Liver (tissue), 3 donors: ENCODE measurements at regions not wholly inside any gene's neighbourhood (a gene's known extent, or its start where the extent isn't known, plus 50 kb on each side); places are given as distances from the start of the nearest gene placed in this dataset.

Experiments used
- JUND ChIP-seq, 2 donors: IDR thresholded peaks; 2 replicates each; pipeline ENCODE4 v1.6.1; 2016; ENCODE audit warnings: antibody characterized with exemption in 2 of 2
- RAD21 ChIP-seq, 2 donors: IDR thresholded peaks; 2 replicates each; pipeline ENCODE4 v1.6.1; 2016; ENCODE audit warnings: antibody characterized with exemption in 2 of 2, mild to moderate bottlenecking in 2 of 2
- REST ChIP-seq: IDR thresholded peaks from 2 replicates; pipeline ENCODE4 v1.6.1; 2016; ENCODE audit warnings: antibody characterized with exemption, mild to moderate bottlenecking
- SP1 ChIP-seq: IDR thresholded peaks from 2 replicates; pipeline ENCODE4 v1.6.1; 2018; ENCODE audit warnings: antibody characterized with exemption, mild to moderate bottlenecking
- TAF1 ChIP-seq: conservative IDR thresholded peaks from 2 replicates; pipeline ENCODE4 v1.6.1; 2016; ENCODE audit warnings: antibody characterized with exemption, mild to moderate bottlenecking
- YY1 ChIP-seq: IDR thresholded peaks from 2 replicates; pipeline ENCODE4 v1.6.1; 2016; ENCODE audit warnings: antibody characterized with exemption, mild to moderate bottlenecking
- TF ChIP-seq, protein P1 (sequence below): fragments of 150-350 bp; IDR thresholded peaks from 2 replicates; pipeline ENCODE4 v1.5.1; 2017; ENCODE audit warnings: improper control_type of control experiment, low read depth, low read length; ENCODE audit not compliant: missing input control
- TF ChIP-seq, protein P2 (sequence below): IDR thresholded peaks from 2 replicates; pipeline ENCODE4 v1.6.1; 2016; ENCODE audit warnings: antibody characterized with exemption
- TF ChIP-seq, protein P3 (sequence below): IDR thresholded peaks from 2 replicates; pipeline ENCODE4 v1.6.1; 2016; ENCODE audit warnings: antibody characterized with exemption
- donor health status: healthy.
- donor health status: healthy.

GRCh38 chr5:13346401-13346800 lies 598.1 kb downstream of the DNAH5 start:
- TF ChIP-seq RAD21 (IDR thresholded peaks at IDR 0.05) (no peak), YY1 (no peak), SP1 (no peak), TAF1 (no peak), JUND (IDR thresholded peaks at IDR 0.05) (no peak), REST (no peak)
- TF ChIP-seq, protein P1, sequence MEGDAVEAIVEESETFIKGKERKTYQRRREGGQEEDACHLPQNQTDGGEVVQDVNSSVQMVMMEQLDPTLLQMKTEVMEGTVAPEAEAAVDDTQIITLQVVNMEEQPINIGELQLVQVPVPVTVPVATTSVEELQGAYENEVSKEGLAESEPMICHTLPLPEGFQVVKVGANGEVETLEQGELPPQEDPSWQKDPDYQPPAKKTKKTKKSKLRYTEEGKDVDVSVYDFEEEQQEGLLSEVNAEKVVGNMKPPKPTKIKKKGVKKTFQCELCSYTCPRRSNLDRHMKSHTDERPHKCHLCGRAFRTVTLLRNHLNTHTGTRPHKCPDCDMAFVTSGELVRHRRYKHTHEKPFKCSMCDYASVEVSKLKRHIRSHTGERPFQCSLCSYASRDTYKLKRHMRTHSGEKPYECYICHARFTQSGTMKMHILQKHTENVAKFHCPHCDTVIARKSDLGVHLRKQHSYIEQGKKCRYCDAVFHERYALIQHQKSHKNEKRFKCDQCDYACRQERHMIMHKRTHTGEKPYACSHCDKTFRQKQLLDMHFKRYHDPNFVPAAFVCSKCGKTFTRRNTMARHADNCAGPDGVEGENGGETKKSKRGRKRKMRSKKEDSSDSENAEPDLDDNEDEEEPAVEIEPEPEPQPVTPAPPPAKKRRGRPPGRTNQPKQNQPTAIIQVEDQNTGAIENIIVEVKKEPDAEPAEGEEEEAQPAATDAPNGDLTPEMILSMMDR: no peak
- TF ChIP-seq, protein P2, sequence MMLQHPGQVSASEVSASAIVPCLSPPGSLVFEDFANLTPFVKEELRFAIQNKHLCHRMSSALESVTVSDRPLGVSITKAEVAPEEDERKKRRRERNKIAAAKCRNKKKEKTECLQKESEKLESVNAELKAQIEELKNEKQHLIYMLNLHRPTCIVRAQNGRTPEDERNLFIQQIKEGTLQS: no peak
- TF ChIP-seq, protein P3, sequence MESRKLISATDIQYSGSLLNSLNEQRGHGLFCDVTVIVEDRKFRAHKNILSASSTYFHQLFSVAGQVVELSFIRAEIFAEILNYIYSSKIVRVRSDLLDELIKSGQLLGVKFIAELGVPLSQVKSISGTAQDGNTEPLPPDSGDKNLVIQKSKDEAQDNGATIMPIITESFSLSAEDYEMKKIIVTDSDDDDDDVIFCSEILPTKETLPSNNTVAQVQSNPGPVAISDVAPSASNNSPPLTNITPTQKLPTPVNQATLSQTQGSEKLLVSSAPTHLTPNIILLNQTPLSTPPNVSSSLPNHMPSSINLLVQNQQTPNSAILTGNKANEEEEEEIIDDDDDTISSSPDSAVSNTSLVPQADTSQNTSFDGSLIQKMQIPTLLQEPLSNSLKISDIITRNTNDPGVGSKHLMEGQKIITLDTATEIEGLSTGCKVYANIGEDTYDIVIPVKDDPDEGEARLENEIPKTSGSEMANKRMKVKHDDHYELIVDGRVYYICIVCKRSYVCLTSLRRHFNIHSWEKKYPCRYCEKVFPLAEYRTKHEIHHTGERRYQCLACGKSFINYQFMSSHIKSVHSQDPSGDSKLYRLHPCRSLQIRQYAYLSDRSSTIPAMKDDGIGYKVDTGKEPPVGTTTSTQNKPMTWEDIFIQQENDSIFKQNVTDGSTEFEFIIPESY: no peak
